Smooth muscle cell (in vitro differentiated cells): ENCODE measurements at regions not wholly inside any gene's neighbourhood (a gene's known extent, or its start where the extent isn't known, plus 50 kb on each side); places are given as distances from the start of the nearest gene placed in this dataset.

ENCODE experiments used
- DNase-seq: peaks from one replicate; lab custom pipeline; 2025; ENCODE audit not compliant: unreplicated experiment; lab: John Stamatoyannopoulos, UW
- H2AFZ ChIP-seq: fragments of 200-600 bp; sonication (generic); 2 replicates; pipeline ENCODE4 v1.6.0; 2016; ENCODE audit warnings: antibody characterized with exemption, low read depth, mild to moderate bottlenecking
- H3F3A ChIP-seq: fragments of 200-600 bp; sonication (generic); 2 replicates; pipeline ENCODE4 v1.6.0; 2017; ENCODE audit warnings: antibody characterized with exemption, low read depth
- H3K27ac ChIP-seq: fragments of 200-600 bp; sonication (generic); 2 replicates; pipeline ENCODE4 v1.5.1; 2016; ENCODE audit warnings: low read depth, mild to moderate bottlenecking
- H3K27me3 ChIP-seq: fragments of 200-600 bp; sonication (generic); 2 replicates; pipeline ENCODE4 v1.6.1; 2016; ENCODE audit warnings: low read depth, mild to moderate bottlenecking
- H3K36me3 ChIP-seq: fragments of 200-600 bp; sonication (generic); 2 replicates; pipeline ENCODE4 v1.5.1; 2016; ENCODE audit warnings: low read depth
- H3K4me1 ChIP-seq: fragments of 200-600 bp; sonication (generic); 2 replicates; pipeline ENCODE4 v1.5.1; 2016; ENCODE audit warnings: low read depth
- H3K4me2 ChIP-seq: fragments of 200-600 bp; sonication (generic); 2 replicates; pipeline ENCODE4 v1.6.0; 2016; ENCODE audit warnings: mild to moderate bottlenecking
- H3K4me3 ChIP-seq: fragments of 200-600 bp; sonication (generic); 2 replicates; pipeline ENCODE4 v1.5.1; 2016; ENCODE audit warnings: mild to moderate bottlenecking
- H3K79me2 ChIP-seq: fragments of 200-600 bp; sonication (generic); 2 replicates; pipeline ENCODE4 v1.6.0; 2016; ENCODE audit warnings: low read depth, mild to moderate bottlenecking
- H3K9ac ChIP-seq: fragments of 200-600 bp; sonication (generic); 2 replicates; pipeline ENCODE4 v1.6.0; 2016; ENCODE audit warnings: low read depth
- H3K9me3 ChIP-seq: fragments of 200-600 bp; sonication (generic); replicated peaks from 2 replicates; pipeline ENCODE4 v1.5.1; 2016; ENCODE audit warnings: low read depth
- H4K20me1 ChIP-seq: fragments of 200-600 bp; sonication (generic); 2 replicates; pipeline ENCODE4 v1.6.0; 2016; ENCODE audit warnings: low read depth
- WGBS: methylation state at CpG from one replicate; pipeline ENCODE4 v1.1.7; 2016; ENCODE audit warnings: low lambda C conversion rate; 5-methylcytosine and 5-hydroxymethylcytosine counted together
- TF ChIP-seq, protein P1 (sequence below): fragments of 200-600 bp; sonication (generic); IDR thresholded peaks from 2 replicates; pipeline ENCODE4 v1.5.1; 2017; ENCODE audit warnings: borderline replicate concordance, mild to moderate bottlenecking, antibody characterized with exemption; ENCODE audit not compliant: insufficient read depth, poor library complexity, severe bottlenecking

DNA sequence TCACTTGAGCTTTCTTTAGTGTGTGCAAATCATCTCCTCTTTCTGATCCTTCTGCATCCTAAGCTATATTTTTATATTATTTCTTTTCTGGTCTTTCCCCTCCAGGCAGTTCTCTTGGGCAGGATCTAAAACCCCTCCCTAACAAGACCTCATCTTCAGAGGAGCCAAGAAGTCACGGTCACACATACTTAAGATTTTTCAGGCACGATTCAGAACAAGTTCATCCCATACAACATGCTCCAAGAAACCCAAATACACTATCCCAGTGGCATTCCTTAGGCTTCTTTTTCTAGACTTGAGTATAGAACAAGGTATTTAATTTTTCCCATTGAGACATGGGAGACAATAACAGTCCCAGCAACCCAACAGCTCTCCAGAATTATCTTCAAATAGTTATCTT is 1251.5 kb downstream of the DNAJB9 start:
- Histone ChIP-seq H2AFZ (no peak overlapping the region), H3K4me2 (no peak overlapping the region), H3K4me1 (no peaks in the 10 kb centered on the region), H3F3A (no peaks in the 10 kb centered on the region), H3K27me3 (no peaks in the 10 kb centered on the region), H3K79me2 (no peaks in the 10 kb centered on the region), H3K9me3 (no peaks in the 10 kb centered on the region), H4K20me1 (no peaks in the 10 kb centered on the region), H3K27ac (no peak overlapping the region), H3K36me3 (no peaks in the 10 kb centered on the region), H3K4me3 (no peak overlapping the region), H3K9ac (no peak overlapping the region)
- no peak for DNase-seq
- TF ChIP-seq, protein P1, sequence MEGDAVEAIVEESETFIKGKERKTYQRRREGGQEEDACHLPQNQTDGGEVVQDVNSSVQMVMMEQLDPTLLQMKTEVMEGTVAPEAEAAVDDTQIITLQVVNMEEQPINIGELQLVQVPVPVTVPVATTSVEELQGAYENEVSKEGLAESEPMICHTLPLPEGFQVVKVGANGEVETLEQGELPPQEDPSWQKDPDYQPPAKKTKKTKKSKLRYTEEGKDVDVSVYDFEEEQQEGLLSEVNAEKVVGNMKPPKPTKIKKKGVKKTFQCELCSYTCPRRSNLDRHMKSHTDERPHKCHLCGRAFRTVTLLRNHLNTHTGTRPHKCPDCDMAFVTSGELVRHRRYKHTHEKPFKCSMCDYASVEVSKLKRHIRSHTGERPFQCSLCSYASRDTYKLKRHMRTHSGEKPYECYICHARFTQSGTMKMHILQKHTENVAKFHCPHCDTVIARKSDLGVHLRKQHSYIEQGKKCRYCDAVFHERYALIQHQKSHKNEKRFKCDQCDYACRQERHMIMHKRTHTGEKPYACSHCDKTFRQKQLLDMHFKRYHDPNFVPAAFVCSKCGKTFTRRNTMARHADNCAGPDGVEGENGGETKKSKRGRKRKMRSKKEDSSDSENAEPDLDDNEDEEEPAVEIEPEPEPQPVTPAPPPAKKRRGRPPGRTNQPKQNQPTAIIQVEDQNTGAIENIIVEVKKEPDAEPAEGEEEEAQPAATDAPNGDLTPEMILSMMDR: no peak
- WGBS: 58% methylated on average over 2 of the region's 2 CpGs

DNA sequence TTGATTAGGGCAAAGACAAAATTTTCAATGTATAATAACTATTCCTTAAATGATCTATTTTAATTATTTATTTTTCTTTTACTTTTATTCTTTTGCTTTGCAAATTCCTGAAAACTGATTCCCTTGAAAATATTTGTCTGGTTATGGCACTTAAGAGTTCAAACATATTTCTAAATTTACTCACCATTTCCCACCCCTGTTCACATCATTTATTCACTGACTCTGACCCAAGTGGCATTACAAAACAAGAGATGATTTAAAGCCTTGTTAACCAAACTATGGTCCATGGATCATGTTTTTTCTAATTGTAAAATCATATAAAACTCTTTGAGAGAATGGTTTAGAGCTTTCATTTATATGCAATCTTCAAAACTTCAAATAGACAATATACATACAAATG is 1256.1 kb upstream of the LRRN3 start:
- Histone ChIP-seq H3K9ac (no peak overlapping the region), H2AFZ (no peak overlapping the region), H3K4me1 (no peaks in the 10 kb centered on the region), H3K79me2 (no peaks in the 10 kb centered on the region), H3F3A (no peaks in the 10 kb centered on the region), H3K27ac (no peak overlapping the region), H4K20me1 (no peaks in the 10 kb centered on the region), H3K4me2 (no peak overlapping the region), H3K4me3 (no peak overlapping the region), H3K27me3 (no peaks in the 10 kb centered on the region), H3K36me3 (no peaks in the 10 kb centered on the region), H3K9me3 (no peaks in the 10 kb centered on the region)
- no peak for DNase-seq
- TF ChIP-seq, protein P1: no peak

DNA sequence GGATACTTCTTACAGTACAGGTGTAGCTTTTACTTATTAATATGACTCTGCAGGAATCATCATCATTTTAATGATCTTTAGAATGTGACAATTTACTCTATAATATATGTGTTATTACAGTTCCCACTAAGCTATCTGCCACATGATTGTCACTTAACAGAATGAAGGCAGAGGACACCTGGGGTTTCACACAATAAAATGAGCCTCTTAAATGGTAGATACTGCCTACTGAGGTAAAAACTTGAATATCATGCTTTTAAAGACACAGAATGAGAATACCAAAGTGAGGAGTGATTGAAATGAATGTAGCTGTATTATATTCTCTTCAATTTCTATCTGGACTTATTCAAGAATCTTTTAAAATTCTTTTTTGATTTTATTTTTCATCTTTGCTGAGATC is 1255.3 kb upstream of the LRRN3 start:
- H3K27me3 ChIP-seq: no peaks in the 10 kb centered on the region
- no peak for DNase-seq
- no peaks in the 10 kb centered on the region for H3K79me2 ChIP-seq
- H3K9me3 ChIP-seq: no peaks in the 10 kb centered on the region
- no peak overlapping the region for H3K4me2 ChIP-seq
- H3K4me3 ChIP-seq: no peak overlapping the region
- H3K4me1 ChIP-seq: no peaks in the 10 kb centered on the region
- TF ChIP-seq, protein P1: no peak
- no peaks in the 10 kb centered on the region for H3F3A ChIP-seq
- H3K27ac ChIP-seq: no peak overlapping the region
- no peaks in the 10 kb centered on the region for H4K20me1 ChIP-seq
- no peaks in the 10 kb centered on the region for H3K36me3 ChIP-seq
- no peak overlapping the region for H3K9ac ChIP-seq
- no peak overlapping the region for H2AFZ ChIP-seq

DNA sequence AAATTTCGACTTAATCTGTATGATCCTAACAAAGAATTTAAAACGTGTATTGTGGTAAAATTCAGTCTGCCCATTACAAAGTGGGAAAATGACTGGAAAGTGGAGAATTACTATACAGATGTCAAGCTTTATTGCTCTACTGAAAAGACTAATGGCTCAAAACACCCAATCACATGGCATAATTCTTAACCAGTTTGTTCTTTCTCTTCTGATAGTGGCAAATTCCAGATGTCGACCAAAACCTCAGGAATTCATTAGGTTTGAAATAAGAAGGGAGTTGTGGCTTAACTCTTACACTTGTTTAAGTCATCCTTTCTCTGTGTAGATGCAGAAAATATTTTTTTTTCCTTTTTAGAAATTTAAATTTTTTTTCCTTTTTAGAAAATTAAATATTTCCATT is 1254.9 kb upstream of the LRRN3 start:
- H3K27ac ChIP-seq: no peak overlapping the region
- 80% methylated on average over 3 of the region's 3 CpGs for WGBS
- no peak overlapping the region for H2AFZ ChIP-seq
- no peaks in the 10 kb centered on the region for H4K20me1 ChIP-seq
- no peaks in the 10 kb centered on the region for H3K4me1 ChIP-seq
- no peaks in the 10 kb centered on the region for H3K36me3 ChIP-seq
- no peak overlapping the region for H3K9ac ChIP-seq
- H3F3A ChIP-seq: no peaks in the 10 kb centered on the region
- TF ChIP-seq, protein P1: no peak
- H3K4me3 ChIP-seq: no peak overlapping the region
- no peaks in the 10 kb centered on the region for H3K27me3 ChIP-seq
- H3K79me2 ChIP-seq: no peaks in the 10 kb centered on the region
- H3K9me3 ChIP-seq: no peaks in the 10 kb centered on the region
- no peak for DNase-seq
- no peak overlapping the region for H3K4me2 ChIP-seq
